RWPE2 (cell line): ENCODE measurements at regions not wholly inside any gene's neighbourhood (a gene's known extent, or its start where the extent isn't known, plus 50 kb on each side); places are given as distances from the start of the nearest gene placed in this dataset.

ENCODE experiments used
- ATAC-seq: fragments of 200-7000 bp; cut with Tn5 transposase; 3 replicates; pipeline ENCODE4 v1.9.1; 2021; ENCODE audit warnings: low read depth
- DNase-seq: peaks from one replicate; pipeline ENCODE4 v3.0.0-alpha.2; 2020; ENCODE audit warnings: low spot score
- H3K27ac ChIP-seq: fragments of 450-650 bp; 2 replicates; pipeline ENCODE4 v1.5.1; 2017; ENCODE audit warnings: mild to moderate bottlenecking; ENCODE audit not compliant: poor library complexity, severe bottlenecking
- H3K27me3 ChIP-seq: fragments of 250-450 bp; sonication (Bioruptor Pico); 2 replicates; pipeline ENCODE4 v1.5.1; 2021; ENCODE audit warnings: mild to moderate bottlenecking, moderate library complexity; ENCODE audit not compliant: insufficient read depth, poor library complexity, severe bottlenecking
- H3K36me3 ChIP-seq: fragments of 250-450 bp; sonication (Bioruptor Pico); 2 replicates; pipeline ENCODE4 v1.5.1; 2020; ENCODE audit warnings: low read depth, mild to moderate bottlenecking, moderate library complexity
- H3K4me1 ChIP-seq: fragments of 250-450 bp; sonication (Bioruptor Pico); 2 replicates; pipeline ENCODE4 v1.5.1; 2021; ENCODE audit warnings: mild to moderate bottlenecking, moderate library complexity; ENCODE audit not compliant: insufficient read depth, poor library complexity, severe bottlenecking
- H3K4me3 ChIP-seq: fragments of 250-450 bp; sonication (Bioruptor Pico); 2 replicates; pipeline ENCODE4 v1.5.1; 2021; ENCODE audit warnings: mild to moderate bottlenecking, moderate library complexity; ENCODE audit not compliant: severe bottlenecking
- H3K9me3 ChIP-seq: fragments of 250-450 bp; sonication (Bioruptor Pico); 2 replicates; pipeline ENCODE4 v1.5.1; 2021; ENCODE audit warnings: mild to moderate bottlenecking, moderate library complexity; ENCODE audit not compliant: severe bottlenecking
- CTCF ChIP-seq: fragments of 450-650 bp; IDR thresholded peaks from one replicate; pipeline ENCODE4 v1.5.1; 2017; ENCODE audit warnings: mild to moderate bottlenecking, moderate library complexity; ENCODE audit not compliant: poor library complexity, severe bottlenecking

- no peak for TF ChIP-seq CTCF
- Histone ChIP-seq H3K4me1 (no peaks in the 10 kb centered on the region), H3K36me3 (no peaks in the 10 kb centered on the region), H3K27me3 (no peaks in the 10 kb centered on the region), H3K27ac (no peak overlapping the region), H3K4me3 (no peak overlapping the region), H3K9me3 (no peaks in the 10 kb centered on the region)
- no peak for DNase-seq
- ATAC-seq = no peak
Observed at GRCh38 chr3:46146548-46146947, 61.6 kb downstream of the CCR1 start.

GRCh38 chr3:46146021-46146420, 62.1 kb downstream of the CCR1 start:
- no peak overlapping the region for H3K27ac ChIP-seq
- H3K27me3 ChIP-seq = no peaks in the 10 kb centered on the region
- H3K9me3 ChIP-seq = no peaks in the 10 kb centered on the region
- H3K4me3 ChIP-seq = no peak overlapping the region
- no peak for ATAC-seq
- H3K36me3 ChIP-seq = no peaks in the 10 kb centered on the region
- H3K4me1 ChIP-seq = no peaks in the 10 kb centered on the region
- TF ChIP-seq CTCF = no peak
- no peak for DNase-seq

GRCh38 chr3:46145147-46145546, 63.0 kb downstream of the CCR1 start:
- H3K27me3 ChIP-seq = no peaks in the 10 kb centered on the region

GRCh38 chr3:46143951-46144473, 64.1 kb downstream of the CCR1 start:
- Histone ChIP-seq H3K27me3 (no peaks in the 10 kb centered on the region), H3K4me3 (no peak overlapping the region), H3K36me3 (no peaks in the 10 kb centered on the region), H3K27ac (no peak overlapping the region), H3K9me3 (no peaks in the 10 kb centered on the region), H3K4me1 (no peaks in the 10 kb centered on the region)
- no peak for DNase-seq
- no peak for ATAC-seq
- TF ChIP-seq CTCF = no peak

More at GRCh38 chr3:46145147-46145546, 63.0 kb downstream of the CCR1 start:
- ATAC-seq = no peak
- Histone ChIP-seq H3K27ac (no peak overlapping the region), H3K4me1 (no peaks in the 10 kb centered on the region), H3K9me3 (no peaks in the 10 kb centered on the region), H3K36me3 (no peaks in the 10 kb centered on the region), H3K4me3 (no peak overlapping the region)
- DNase-seq = no peak
- TF ChIP-seq CTCF = no peak

GRCh38 chr3:46141813-46142212, 66.3 kb downstream of the CCR1 start:
- H3K27me3 ChIP-seq = no peaks in the 10 kb centered on the region
- no peak for TF ChIP-seq CTCF
- no peaks in the 10 kb centered on the region for H3K36me3 ChIP-seq
- H3K4me1 ChIP-seq = no peaks in the 10 kb centered on the region
- no peak overlapping the region for H3K4me3 ChIP-seq
- no peak for DNase-seq
- H3K9me3 ChIP-seq = no peaks in the 10 kb centered on the region
- ATAC-seq = no peak
- no peak overlapping the region for H3K27ac ChIP-seq
